ENCODE measurements at regions not wholly inside any gene's neighbourhood (a gene's known extent, or its start where the extent isn't known, plus 50 kb on each side); places are given as distances from the start of the nearest gene placed in this dataset.

DNA sequence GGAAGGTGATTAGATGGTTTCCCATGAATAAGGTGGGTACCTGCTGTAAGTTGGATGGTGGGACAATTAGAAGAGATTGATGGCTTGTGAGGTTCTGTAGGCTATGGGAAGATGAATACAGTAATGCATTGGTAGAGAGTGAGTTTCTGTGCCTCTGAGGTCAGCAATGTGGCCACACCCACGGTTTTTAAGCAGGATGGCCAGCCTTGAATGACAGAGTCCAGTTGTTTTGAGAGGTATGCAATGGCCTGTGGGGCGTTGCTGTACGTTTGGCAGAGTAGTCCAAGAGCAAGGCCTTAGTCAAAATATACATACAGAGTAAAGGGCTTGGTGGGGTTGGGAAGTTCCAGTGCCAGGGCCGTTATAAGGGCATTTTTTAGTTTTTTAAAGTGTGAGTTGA lies 235.6 kb upstream of the C9orf72 start:
- H3K4me1 ChIP-seq (ENCODE audit: control insufficient read depth, insufficient read depth, low read length) = no peaks in the 10 kb centered on the region
- no peak overlapping the region for H2AFZ ChIP-seq (replicated peaks; ENCODE audit: low read length, poor library complexity)
- no peak overlapping the region for H3K23ac ChIP-seq (ENCODE audit: low read depth, low read length)
- no peak overlapping the region for H4K91ac ChIP-seq (ENCODE audit: insufficient read depth, low read depth, low read length)
- H3K9ac ChIP-seq (ENCODE audit: low read depth, low read length) = no peak overlapping the region
- H2BK5ac ChIP-seq (ENCODE audit: low read depth, low read length, poor library complexity, severe bottlenecking) = no peak overlapping the region
- in situ Hi-C loops (cut with MboI; ENCODE audit: low sequenced_read_pairs) = no loop called here
- no peaks in the 10 kb centered on the region for H3K9me1 ChIP-seq (ENCODE audit: insufficient read depth, low read length)
- no peak overlapping the region for H2BK20ac ChIP-seq (ENCODE audit: low read depth, low read length)
- ChIA-PET POLR2A (ENCODE audit: unreplicated experiment) (no interaction called here), CTCF (no interaction called here)
- H3K27me3 ChIP-seq (ENCODE audit: control insufficient read depth, insufficient read depth, low read length) = no peaks in the 10 kb centered on the region
- no peaks in the 10 kb centered on the region for H3K36me3 ChIP-seq (ENCODE audit: control insufficient read depth, insufficient read depth, low read length)
- H4K8ac ChIP-seq (ENCODE audit: low read depth in 2 of 2, low read length in 2 of 2) = no peak overlapping the region
- H3K9me3 ChIP-seq (ENCODE audit: control insufficient read depth, insufficient read depth, low read length) = no peaks in the 10 kb centered on the region
- no peak overlapping the region for H2BK120ac ChIP-seq (ENCODE audit: low read depth, low read length)
- H3K27ac ChIP-seq (ENCODE audit: insufficient read depth, low read length) = no peak overlapping the region
- TF ChIP-seq BHLHE40 (IDR thresholded peaks at IDR 0.05; ENCODE audit: low read depth, low read length) (no peak), FOS (IDR thresholded peaks at IDR 0.05; ENCODE audit: low read depth, low read length) (no peak), RCOR1 (IDR thresholded peaks at IDR 0.05; ENCODE audit: insufficient replicate concordance, low read length) (no peak), MXI1 (IDR thresholded peaks at IDR 0.05; ENCODE audit: borderline replicate concordance, low read depth, low read length) (no peak), RAD21 (IDR thresholded peaks at IDR 0.05; ENCODE audit: low read length) (no peak), MAZ (IDR thresholded peaks at IDR 0.05; ENCODE audit: borderline replicate concordance, low read depth, low read length) (no peak)
- TF ChIP-seq, protein P1, sequence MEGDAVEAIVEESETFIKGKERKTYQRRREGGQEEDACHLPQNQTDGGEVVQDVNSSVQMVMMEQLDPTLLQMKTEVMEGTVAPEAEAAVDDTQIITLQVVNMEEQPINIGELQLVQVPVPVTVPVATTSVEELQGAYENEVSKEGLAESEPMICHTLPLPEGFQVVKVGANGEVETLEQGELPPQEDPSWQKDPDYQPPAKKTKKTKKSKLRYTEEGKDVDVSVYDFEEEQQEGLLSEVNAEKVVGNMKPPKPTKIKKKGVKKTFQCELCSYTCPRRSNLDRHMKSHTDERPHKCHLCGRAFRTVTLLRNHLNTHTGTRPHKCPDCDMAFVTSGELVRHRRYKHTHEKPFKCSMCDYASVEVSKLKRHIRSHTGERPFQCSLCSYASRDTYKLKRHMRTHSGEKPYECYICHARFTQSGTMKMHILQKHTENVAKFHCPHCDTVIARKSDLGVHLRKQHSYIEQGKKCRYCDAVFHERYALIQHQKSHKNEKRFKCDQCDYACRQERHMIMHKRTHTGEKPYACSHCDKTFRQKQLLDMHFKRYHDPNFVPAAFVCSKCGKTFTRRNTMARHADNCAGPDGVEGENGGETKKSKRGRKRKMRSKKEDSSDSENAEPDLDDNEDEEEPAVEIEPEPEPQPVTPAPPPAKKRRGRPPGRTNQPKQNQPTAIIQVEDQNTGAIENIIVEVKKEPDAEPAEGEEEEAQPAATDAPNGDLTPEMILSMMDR (conservative IDR thresholded peaks at IDR 0.05; ENCODE audit: low read depth, low read length) = no peak
- TF ChIP-seq, protein P2, sequence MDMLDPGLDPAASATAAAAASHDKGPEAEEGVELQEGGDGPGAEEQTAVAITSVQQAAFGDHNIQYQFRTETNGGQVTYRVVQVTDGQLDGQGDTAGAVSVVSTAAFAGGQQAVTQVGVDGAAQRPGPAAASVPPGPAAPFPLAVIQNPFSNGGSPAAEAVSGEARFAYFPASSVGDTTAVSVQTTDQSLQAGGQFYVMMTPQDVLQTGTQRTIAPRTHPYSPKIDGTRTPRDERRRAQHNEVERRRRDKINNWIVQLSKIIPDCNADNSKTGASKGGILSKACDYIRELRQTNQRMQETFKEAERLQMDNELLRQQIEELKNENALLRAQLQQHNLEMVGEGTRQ (IDR thresholded peaks at IDR 0.05; ENCODE audit: low read depth, low read length) = no peak
- no peaks in the 10 kb centered on the region for H3K79me1 ChIP-seq (ENCODE audit: low read depth in 1 of 2, low read length in 2 of 2)
- no peak overlapping the region for H3K14ac ChIP-seq (replicated peaks; ENCODE audit: low read depth, low read length)
- no TSS peak for BruUV-seq (replicated peaks)
- no peak overlapping the region for H2AK9ac ChIP-seq (replicated peaks; ENCODE audit: low read depth, low read length, poor library complexity)
- no peak overlapping the region for H3K56ac ChIP-seq (ENCODE audit: extremely low read depth, insufficient read depth, low read length)
- no peak overlapping the region for H2BK15ac ChIP-seq (ENCODE audit: low read depth, low read length)
- H3K4me2 ChIP-seq (ENCODE audit: low read depth, low read length) = no peak overlapping the region
- H4K20me1 ChIP-seq (ENCODE audit: insufficient read depth, low read length) = no peaks in the 10 kb centered on the region
- no peak overlapping the region for H3K4me3 ChIP-seq (ENCODE audit: insufficient read depth, low read depth, low read length)
- no peak overlapping the region for H2AK5ac ChIP-seq (ENCODE audit: low read depth, low read length)
- H4K5ac ChIP-seq (ENCODE audit: low read depth, low read length) = no peak overlapping the region
- DNase-seq = no peak
- H3K18ac ChIP-seq (ENCODE audit: low read depth, low read length) = no peak overlapping the region
- ATAC-seq (ENCODE audit: low read depth) = no peak
- no CpG with 5 or more reads among the region's 4 CpGs for WGBS, 2 experiments (ENCODE audit: extremely low coverage in 2 of 2, insufficient read length in 1 of 2)
- dilution Hi-C loops (cut with HindIII; ENCODE audit: low sequenced_read_pairs, unreplicated experiment) = no loop called here
- no peak overlapping the region for H3K4ac ChIP-seq (ENCODE audit: low read depth, low read length)
- intact Hi-C loops (cut with micrococcal nuclease) = no loop called here
